ENCODE measurements at regions not wholly inside any gene's neighbourhood (a gene's known extent, or its start where the extent isn't known, plus 50 kb on each side); places are given as distances from the start of the nearest gene placed in this dataset.

- no peak for DNase-seq (ENCODE audit: low spot score)
Observed at GRCh38 chr14:29037411-29037810, 270.8 kb downstream of the FOXG1 start.

- DNase-seq (ENCODE audit: low spot score), result no peak
Observed at GRCh38 chr14:29039171-29039570, 272.6 kb downstream of the FOXG1 start.

GRCh38 chr14:29042551-29042950 is 276.0 kb downstream of the FOXG1 start:
- no peak for DNase-seq (ENCODE audit: low spot score)

- DNase-seq (ENCODE audit: low spot score), result no peak
Observed at GRCh38 chr14:29043737-29044136, 277.1 kb downstream of the FOXG1 start.

GRCh38 chr14:29045237-29045636 is 278.6 kb downstream of the FOXG1 start:
- DNase-seq (ENCODE audit: low spot score), result no peak

GRCh38 chr14:29054119-29054518 is 287.5 kb downstream of the FOXG1 start:
- no peak for DNase-seq (ENCODE audit: low spot score)

GRCh38 chr14:29056041-29056566 is 289.5 kb downstream of the FOXG1 start:
- no peak for DNase-seq (ENCODE audit: low spot score)

GRCh38 chr14:29061702-29062101 is 295.1 kb downstream of the FOXG1 start:
- no peak for DNase-seq (ENCODE audit: low spot score)

GRCh38 chr14:29062466-29062865 is 295.9 kb downstream of the FOXG1 start:
- no peak for DNase-seq (ENCODE audit: low spot score)

GRCh38 chr14:29062976-29063375 is 296.4 kb downstream of the FOXG1 start:
- DNase-seq (ENCODE audit: low spot score), result no peak

- DNase-seq (ENCODE audit: low spot score), result no peak
Observed at GRCh38 chr14:29064305-29064900, 297.8 kb downstream of the FOXG1 start.

- DNase-seq (ENCODE audit: low spot score), result no peak
Observed at GRCh38 chr14:29069228-29069627, 302.6 kb downstream of the FOXG1 start.

GRCh38 chr14:29075761-29076160 is 309.2 kb downstream of the FOXG1 start:
- DNase-seq (ENCODE audit: low spot score), result no peak

GRCh38 chr14:29077916-29078315 is 311.3 kb downstream of the FOXG1 start:
- no peak for DNase-seq (ENCODE audit: low spot score)

GRCh38 chr14:29078810-29079522 is 312.4 kb downstream of the FOXG1 start:
- no peak for DNase-seq (ENCODE audit: low spot score)

GRCh38 chr14:29085546-29085945 is 319.0 kb downstream of the FOXG1 start:
- no peak for DNase-seq (ENCODE audit: low spot score)

- DNase-seq (ENCODE audit: low spot score), result no peak
Observed at GRCh38 chr14:29089849-29090248, 323.3 kb downstream of the FOXG1 start.

- DNase-seq (ENCODE audit: low spot score), result no peak
Observed at GRCh38 chr14:29092121-29092520, 325.5 kb downstream of the FOXG1 start.

GRCh38 chr14:29097476-29097875 is 330.9 kb downstream of the FOXG1 start:
- peak; percentile 22 for DNase-seq (ENCODE audit: low spot score)

- no peak for DNase-seq (ENCODE audit: low spot score)
Observed at GRCh38 chr14:29098656-29099055, 332.1 kb downstream of the FOXG1 start.

- DNase-seq (ENCODE audit: low spot score), result no peak
Observed at GRCh38 chr14:29102266-29102665, 335.7 kb downstream of the FOXG1 start.

GRCh38 chr14:29102996-29103395 is 336.4 kb downstream of the FOXG1 start:
- no peak for DNase-seq (ENCODE audit: low spot score)

- DNase-seq (ENCODE audit: low spot score), result no peak
Observed at GRCh38 chr14:29108908-29109307, 342.3 kb downstream of the FOXG1 start.

- DNase-seq (ENCODE audit: low spot score), result no peak
Observed at GRCh38 chr14:29109589-29109988, 343.0 kb downstream of the FOXG1 start.
